Gastrocnemius medialis (tissue), 4 donors: ENCODE measurements at regions not wholly inside any gene's neighbourhood (a gene's known extent, or its start where the extent isn't known, plus 50 kb on each side); places are given as distances from the start of the nearest gene placed in this dataset.

Experiments used
- ATAC-seq, 2 donors: fragments of 150-250 bp; one replicate each; pipeline ENCODE4 v1.9.1; 2016
- DNase-seq, 2 donors: peaks; one replicate each; pipeline ENCODE4 v3.0.0-alpha.2; 2019
- H3K27ac ChIP-seq, 4 donors: fragments of 200-600 bp; sonication (generic); 1 replicate in 1 of 4; 2 replicates in 3 of 4; pipeline ENCODE4 v1.5.1; 2016 to 2018; ENCODE audit warnings: mild to moderate bottlenecking in 2 of 4, moderate library complexity in 1 of 4
- H3K27me3 ChIP-seq, 3 donors: fragments of 200-600 bp; sonication (generic) in 2 of 3; 1 replicate in 1 of 3; 2 replicates in 2 of 3; pipeline versions ENCODE4 v1.5.1 to v1.6.0; 2016 to 2019; ENCODE audit warnings: mild to moderate bottlenecking in 1 of 3, moderate library complexity in 1 of 3
- H3K36me3 ChIP-seq, 2 donors: fragments of 200-600 bp; sonication (generic) in 1 of 2; one replicate each; pipeline ENCODE4 v1.5.1; 2017 to 2018
- H3K4me1 ChIP-seq, 2 donors: fragments of 200-600 bp; sonication (generic) in 1 of 2; one replicate each; pipeline ENCODE4 v1.5.1; 2016 to 2017; ENCODE audit warnings: mild to moderate bottlenecking in 2 of 2
- H3K4me3 ChIP-seq, 4 donors: fragments of 200-600 bp; sonication (generic) in 3 of 4; 1 replicate in 1 of 4; 2 replicates in 3 of 4; pipeline ENCODE4 v1.5.1; 2016 to 2019; ENCODE audit warnings: mild to moderate bottlenecking in 2 of 4
- H3K9me3 ChIP-seq, 3 donors: fragments of 200-600 bp; sonication (generic) in 2 of 3; 1 replicate in 1 of 3; 2 replicates in 2 of 3; pipeline ENCODE4 v1.5.1; 2016 to 2019
- POLR2A ChIP-seq, 2 donors: fragments of 450-650 bp; IDR thresholded peaks; one replicate each; pipeline ENCODE4 v1.6.1; 2017; ENCODE audit warnings: antibody characterized with exemption in 2 of 2, mild to moderate bottlenecking in 2 of 2, moderate library complexity in 2 of 2
- in situ Hi-C, 4 donors: fragments of 200-750 bp; cut with MboI; loops; one replicate each; pipeline versions ENCODE4 v1.15.0 to v1.8.0; 2017; ENCODE audit warnings: low sequenced_read_pairs in 4 of 4
- intact Hi-C: fragments of 100-400 bp; cut with DNase I; formaldehyde crosslinking; loops from one replicate; pipeline ENCODE4 v1.15.1; 2023; ENCODE audit warnings: low total_unique reads
- TF ChIP-seq, protein P1 (sequence below), 5 experiments: fragments of 450-650 bp in 3 of 5; fragments of 200-600 bp in 2 of 5; sonication (generic) in 2 of 5; IDR thresholded peaks in 4 of 5; conservative IDR thresholded peaks in 1 of 5; 1 replicate in 4 of 5; 2 replicates in 1 of 5; pipeline ENCODE4 v1.5.1; 2016 to 2019; ENCODE audit warnings: antibody characterized with exemption in 5 of 5, mild to moderate bottlenecking in 3 of 5, moderate library complexity in 3 of 5

DNA sequence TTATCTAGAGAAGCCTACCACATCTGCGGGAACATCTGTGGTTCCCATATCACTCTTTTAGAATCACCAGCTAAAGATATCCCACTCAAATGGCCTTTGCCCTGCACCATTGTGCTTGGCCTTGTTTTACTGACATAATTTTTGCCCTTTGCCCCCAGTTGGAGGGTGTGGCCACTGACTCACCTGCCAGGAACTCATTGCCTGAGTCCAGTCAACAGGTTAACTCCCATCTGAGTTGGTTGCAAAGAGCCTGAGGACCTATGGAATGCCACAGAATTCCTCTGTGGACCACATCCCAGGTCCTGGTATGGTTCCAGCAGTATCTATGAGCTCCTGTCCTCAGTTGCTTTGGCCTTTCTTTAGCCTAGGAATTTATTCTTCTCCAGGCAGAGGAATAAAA, 55.7 kb upstream of the PTGR2 start:
- DNase-seq (no peak), ATAC-seq (no peak)
- Histone ChIP-seq H3K4me1 (peaks cover 15 to 27% of the 10 kb centered on the region in 2 donors), H3K9me3 (no peaks in the 10 kb centered on the region), H3K36me3 (no peaks in the 10 kb centered on the region), H3K27ac (no peak overlapping the region), H3K27me3 (no peaks in the 10 kb centered on the region), H3K4me3 (no peak overlapping the region)
- intact Hi-C loops (loop anchor here (2.0 kb wide), 1 partner anchor 29 kb away; no protein-coding TSS in a partner anchor), in situ Hi-C loops (loop anchor here in 1 of 4 donors (10.0 kb wide), 1 partner anchor 51 kb away; no protein-coding TSS in a partner anchor)
- no peak for TF ChIP-seq POLR2A (IDR thresholded peaks at IDR 0.05)
- TF ChIP-seq, protein P1, sequence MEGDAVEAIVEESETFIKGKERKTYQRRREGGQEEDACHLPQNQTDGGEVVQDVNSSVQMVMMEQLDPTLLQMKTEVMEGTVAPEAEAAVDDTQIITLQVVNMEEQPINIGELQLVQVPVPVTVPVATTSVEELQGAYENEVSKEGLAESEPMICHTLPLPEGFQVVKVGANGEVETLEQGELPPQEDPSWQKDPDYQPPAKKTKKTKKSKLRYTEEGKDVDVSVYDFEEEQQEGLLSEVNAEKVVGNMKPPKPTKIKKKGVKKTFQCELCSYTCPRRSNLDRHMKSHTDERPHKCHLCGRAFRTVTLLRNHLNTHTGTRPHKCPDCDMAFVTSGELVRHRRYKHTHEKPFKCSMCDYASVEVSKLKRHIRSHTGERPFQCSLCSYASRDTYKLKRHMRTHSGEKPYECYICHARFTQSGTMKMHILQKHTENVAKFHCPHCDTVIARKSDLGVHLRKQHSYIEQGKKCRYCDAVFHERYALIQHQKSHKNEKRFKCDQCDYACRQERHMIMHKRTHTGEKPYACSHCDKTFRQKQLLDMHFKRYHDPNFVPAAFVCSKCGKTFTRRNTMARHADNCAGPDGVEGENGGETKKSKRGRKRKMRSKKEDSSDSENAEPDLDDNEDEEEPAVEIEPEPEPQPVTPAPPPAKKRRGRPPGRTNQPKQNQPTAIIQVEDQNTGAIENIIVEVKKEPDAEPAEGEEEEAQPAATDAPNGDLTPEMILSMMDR (IDR thresholded peaks at IDR 0.05 in 4 of 5, conservative IDR thresholded peaks at IDR 0.05 in 1 of 5), result no peak

DNA sequence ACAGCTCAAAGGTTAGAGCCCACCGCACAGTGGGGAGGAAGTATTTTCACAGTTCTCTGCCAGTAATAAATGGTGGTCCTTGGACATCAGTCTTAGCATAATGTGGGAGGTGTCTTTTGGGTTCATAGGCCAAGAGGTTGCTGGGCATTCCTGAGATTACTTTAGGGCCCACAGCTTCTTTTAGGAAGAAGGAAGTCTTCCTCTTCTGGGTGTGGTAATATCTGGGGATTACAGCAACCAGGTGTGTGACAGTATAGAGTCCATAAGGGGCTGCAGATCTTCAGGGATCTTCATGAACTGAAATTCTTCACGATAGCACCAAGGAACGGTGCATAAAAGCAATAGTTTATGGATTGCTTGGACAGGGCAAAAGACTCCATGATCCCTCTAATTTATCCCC, 56.2 kb upstream of the PTGR2 start:
- Histone ChIP-seq H3K36me3 (no peaks in the 10 kb centered on the region), H3K9me3 (no peaks in the 10 kb centered on the region), H3K27ac (peak overlapping the region; percentile 46 to 70 (median 61)), H3K27me3 (no peaks in the 10 kb centered on the region), H3K4me3 (no peak overlapping the region), H3K4me1 (peaks cover 20 to 27% of the 10 kb centered on the region in 2 donors)
- no peak for TF ChIP-seq POLR2A (IDR thresholded peaks at IDR 0.05)
- TF ChIP-seq, protein P1 (IDR thresholded peaks at IDR 0.05 in 4 of 5, conservative IDR thresholded peaks at IDR 0.05 in 1 of 5), result no peak
- no peak for DNase-seq
- no peak for ATAC-seq
- in situ Hi-C loops (loop anchor here in 1 of 4 donors (10.0 kb wide), 1 partner anchor 51 kb away; no protein-coding TSS in a partner anchor), intact Hi-C loops (no loop called here)

DNA sequence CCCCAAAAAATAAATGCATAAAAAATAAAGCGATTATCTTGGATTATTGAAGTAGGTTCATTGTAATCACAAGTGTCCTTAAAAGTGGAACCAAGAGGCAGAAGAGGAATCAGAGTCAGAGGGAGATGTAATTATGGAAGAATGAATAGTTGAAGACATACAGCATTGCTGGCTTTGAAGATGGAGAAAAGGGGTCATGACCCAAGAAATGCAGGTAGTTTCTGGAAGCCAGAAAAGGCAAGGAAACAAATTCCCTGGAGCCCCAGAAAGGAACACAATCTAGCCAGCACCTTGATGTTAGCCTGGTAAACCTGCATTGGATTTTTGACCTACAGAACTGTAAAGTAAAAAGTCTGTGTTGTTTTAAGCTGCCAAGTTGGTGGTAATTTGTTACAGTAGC, 57.5 kb upstream of the PTGR2 start:
- no peak overlapping the region for H3K4me3 ChIP-seq
- H3K27me3 ChIP-seq, result no peaks in the 10 kb centered on the region
- DNase-seq (no peak), ATAC-seq (no peak)
- H3K36me3 ChIP-seq, result no peaks in the 10 kb centered on the region
- TF ChIP-seq, protein P1 (IDR thresholded peaks at IDR 0.05 in 4 of 5, conservative IDR thresholded peaks at IDR 0.05 in 1 of 5), result no peak
- no peak for TF ChIP-seq POLR2A (IDR thresholded peaks at IDR 0.05)
- H3K9me3 ChIP-seq, result no peaks in the 10 kb centered on the region
- peak overlapping the region; percentile 46 to 70 (median 60) for H3K27ac ChIP-seq
- in situ Hi-C loops (loop anchor here in 1 of 4 donors (10.0 kb wide), 1 partner anchor 49 kb away; no protein-coding TSS in a partner anchor), intact Hi-C loops (no loop called here)
- peaks cover 28 to 37% of the 10 kb centered on the region in 2 donors for H3K4me1 ChIP-seq

DNA sequence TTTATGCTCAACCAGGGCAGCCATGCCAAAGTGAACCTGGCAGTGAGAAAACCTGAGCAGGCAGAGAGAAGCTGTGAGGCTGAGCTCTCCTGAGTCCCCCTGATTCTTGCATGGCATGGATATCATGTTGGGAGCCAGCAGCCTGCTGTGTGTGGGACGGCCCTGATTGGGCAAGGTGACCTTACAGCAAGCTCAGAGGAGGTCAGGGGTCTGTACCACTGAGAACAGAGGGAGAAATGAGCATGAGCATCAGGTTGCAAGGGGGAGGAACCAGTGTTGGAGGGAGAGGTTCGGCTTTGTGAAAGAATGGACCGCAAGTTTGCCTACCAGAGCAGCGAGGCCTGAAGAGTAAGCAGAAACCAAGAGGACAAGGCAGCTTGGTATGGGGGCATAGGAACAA, 59.1 kb upstream of the PTGR2 start:
- no peaks in the 10 kb centered on the region for H3K27me3 ChIP-seq
- H3K9me3 ChIP-seq, result no peaks in the 10 kb centered on the region
- no peak overlapping the region for H3K27ac ChIP-seq
- TF ChIP-seq, protein P1 (IDR thresholded peaks at IDR 0.05 in 4 of 5, conservative IDR thresholded peaks at IDR 0.05 in 1 of 5), result no peak
- no peak for TF ChIP-seq POLR2A (IDR thresholded peaks at IDR 0.05)
- no peak for ATAC-seq
- H3K4me1 ChIP-seq, result peaks cover 44 to 49% of the 10 kb centered on the region in 2 donors
- in situ Hi-C loops, result loop anchor here in 1 of 4 donors (10.0 kb wide), 1 partner anchor 48 kb away; no protein-coding TSS in a partner anchor
- no peaks in the 10 kb centered on the region for H3K36me3 ChIP-seq
- DNase-seq, result no peak
- no peak overlapping the region for H3K4me3 ChIP-seq
- intact Hi-C loops, result no loop called here
